ENCODE measurements at regions not wholly inside any gene's neighbourhood (a gene's known extent, or its start where the extent isn't known, plus 50 kb on each side); places are given as distances from the start of the nearest gene placed in this dataset.

DNA sequence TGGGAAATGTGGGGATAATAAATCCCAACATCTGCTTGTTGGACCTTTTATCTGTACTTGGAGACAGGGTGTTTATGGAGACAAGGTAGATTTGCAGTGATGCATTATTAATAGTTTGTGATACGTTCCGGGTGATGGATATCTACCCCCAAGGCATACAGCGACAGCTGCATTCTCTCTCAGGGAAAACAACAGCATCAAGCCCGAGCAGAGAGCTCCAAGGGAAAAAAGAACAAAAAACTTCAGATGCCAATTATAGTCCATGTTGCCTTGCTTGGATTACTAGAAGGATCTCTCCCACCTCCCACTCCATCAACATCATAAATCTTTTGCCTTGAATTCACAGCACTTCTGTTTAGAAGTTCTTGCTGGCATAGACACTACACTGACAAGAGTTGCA, 187.5 kb upstream of the CDH11 start:
- H3K27ac ChIP-seq: no peak overlapping the region
- H3K4me3 ChIP-seq: no peak overlapping the region
- DNase-seq (ENCODE audit: extremely low spot score in 2 of 2): no peak
- no peaks in the 10 kb centered on the region for H3K36me3 ChIP-seq
- H3K9me3 ChIP-seq: no peaks in the 10 kb centered on the region
- peaks cover 7% of the 10 kb centered on the region for H3K4me1 ChIP-seq
- no peaks in the 10 kb centered on the region for H3K27me3 ChIP-seq
- TF ChIP-seq POLR2A (IDR thresholded peaks at IDR 0.05) (no peak), POLR2AphosphoS5 (IDR thresholded peaks at IDR 0.05; ENCODE audit: insufficient read depth in 1 of 2, low read depth in 1 of 2) (no peak)
- TF ChIP-seq, protein P1, sequence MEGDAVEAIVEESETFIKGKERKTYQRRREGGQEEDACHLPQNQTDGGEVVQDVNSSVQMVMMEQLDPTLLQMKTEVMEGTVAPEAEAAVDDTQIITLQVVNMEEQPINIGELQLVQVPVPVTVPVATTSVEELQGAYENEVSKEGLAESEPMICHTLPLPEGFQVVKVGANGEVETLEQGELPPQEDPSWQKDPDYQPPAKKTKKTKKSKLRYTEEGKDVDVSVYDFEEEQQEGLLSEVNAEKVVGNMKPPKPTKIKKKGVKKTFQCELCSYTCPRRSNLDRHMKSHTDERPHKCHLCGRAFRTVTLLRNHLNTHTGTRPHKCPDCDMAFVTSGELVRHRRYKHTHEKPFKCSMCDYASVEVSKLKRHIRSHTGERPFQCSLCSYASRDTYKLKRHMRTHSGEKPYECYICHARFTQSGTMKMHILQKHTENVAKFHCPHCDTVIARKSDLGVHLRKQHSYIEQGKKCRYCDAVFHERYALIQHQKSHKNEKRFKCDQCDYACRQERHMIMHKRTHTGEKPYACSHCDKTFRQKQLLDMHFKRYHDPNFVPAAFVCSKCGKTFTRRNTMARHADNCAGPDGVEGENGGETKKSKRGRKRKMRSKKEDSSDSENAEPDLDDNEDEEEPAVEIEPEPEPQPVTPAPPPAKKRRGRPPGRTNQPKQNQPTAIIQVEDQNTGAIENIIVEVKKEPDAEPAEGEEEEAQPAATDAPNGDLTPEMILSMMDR (IDR thresholded peaks at IDR 0.05): no peak
- intact Hi-C loops (cut with DNase I): no loop called here

DNA sequence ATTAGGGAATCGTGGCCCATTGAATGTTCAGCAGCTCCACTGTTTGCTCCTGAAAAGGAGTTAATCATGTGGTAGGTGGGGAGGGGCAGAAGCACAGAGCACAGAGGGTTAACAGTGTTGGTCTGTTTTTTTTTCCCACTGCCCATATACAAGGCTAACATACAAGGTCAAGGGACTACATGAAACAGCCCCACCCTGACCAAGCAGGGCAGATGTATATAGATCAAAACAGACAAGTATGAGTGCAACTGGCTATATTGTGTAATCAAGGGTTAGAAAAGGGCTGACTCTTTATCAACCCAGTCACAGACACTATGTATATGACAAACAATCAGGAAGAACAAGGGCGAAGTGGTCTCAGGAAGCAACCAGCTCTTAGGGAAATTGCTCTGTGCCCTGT, 186.6 kb upstream of the CDH11 start:
- no peaks in the 10 kb centered on the region for H3K36me3 ChIP-seq
- H3K27me3 ChIP-seq: no peaks in the 10 kb centered on the region
- peaks cover 7% of the 10 kb centered on the region for H3K4me1 ChIP-seq
- H3K27ac ChIP-seq: no peak overlapping the region
- TF ChIP-seq, protein P1 (IDR thresholded peaks at IDR 0.05): no peak
- no peak for TF ChIP-seq POLR2AphosphoS5 (IDR thresholded peaks at IDR 0.05; ENCODE audit: insufficient read depth in 1 of 2, low read depth in 1 of 2)
- TF ChIP-seq POLR2A (IDR thresholded peaks at IDR 0.05): no peak
- DNase-seq (ENCODE audit: extremely low spot score in 2 of 2): no peak
- no peaks in the 10 kb centered on the region for H3K9me3 ChIP-seq
- H3K4me3 ChIP-seq: no peak overlapping the region
- intact Hi-C loops (cut with DNase I): no loop called here

DNA sequence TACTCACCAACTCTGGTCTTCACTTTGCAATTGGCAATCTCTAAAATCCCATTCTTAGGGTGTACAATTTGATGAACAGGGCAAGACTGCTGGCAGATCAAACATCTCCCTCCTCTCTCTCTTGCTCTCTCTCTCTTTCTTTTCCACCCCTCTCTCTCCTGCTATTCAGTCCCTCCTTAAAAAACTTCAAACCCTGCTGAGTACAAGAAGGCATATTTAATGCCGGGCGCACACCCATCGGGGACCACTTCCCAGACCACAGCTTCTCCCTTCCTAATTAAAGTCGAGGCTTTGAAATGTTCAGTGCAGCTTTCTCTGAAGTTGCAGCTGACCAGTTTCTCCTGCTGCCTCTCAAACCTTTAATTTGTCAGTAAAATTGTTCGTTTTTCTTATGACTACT, 185.4 kb upstream of the CDH11 start:
- Histone ChIP-seq H3K4me3 (no peak overlapping the region), H3K27me3 (no peaks in the 10 kb centered on the region), H3K27ac (no peak overlapping the region), H3K4me1 (peaks cover 7% of the 10 kb centered on the region), H3K9me3 (no peaks in the 10 kb centered on the region), H3K36me3 (no peaks in the 10 kb centered on the region)
- intact Hi-C loops (cut with DNase I): no loop called here
- TF ChIP-seq, protein P1 (IDR thresholded peaks at IDR 0.05): no peak
- TF ChIP-seq POLR2A (IDR thresholded peaks at IDR 0.05) (no peak), POLR2AphosphoS5 (IDR thresholded peaks at IDR 0.05; ENCODE audit: insufficient read depth in 1 of 2, low read depth in 1 of 2) (no peak)
- no peak for DNase-seq (ENCODE audit: extremely low spot score in 2 of 2)

- Histone ChIP-seq H3K27ac (no peak overlapping the region), H3K27me3 (no peaks in the 10 kb centered on the region), H3K36me3 (no peaks in the 10 kb centered on the region), H3K9me3 (no peaks in the 10 kb centered on the region), H3K4me3 (no peak overlapping the region), H3K4me1 (peaks cover 7% of the 10 kb centered on the region)
- no peak for DNase-seq (ENCODE audit: extremely low spot score in 2 of 2)
- intact Hi-C loops (cut with DNase I): no loop called here
- TF ChIP-seq, protein P1 (IDR thresholded peaks at IDR 0.05): no peak
- TF ChIP-seq POLR2AphosphoS5 (IDR thresholded peaks at IDR 0.05; ENCODE audit: insufficient read depth in 1 of 2, low read depth in 1 of 2) (no peak), POLR2A (IDR thresholded peaks at IDR 0.05) (no peak)
These were observed 184.9 kb upstream of the CDH11 start for GRCh38 chr16:65306722-65307121.

DNA sequence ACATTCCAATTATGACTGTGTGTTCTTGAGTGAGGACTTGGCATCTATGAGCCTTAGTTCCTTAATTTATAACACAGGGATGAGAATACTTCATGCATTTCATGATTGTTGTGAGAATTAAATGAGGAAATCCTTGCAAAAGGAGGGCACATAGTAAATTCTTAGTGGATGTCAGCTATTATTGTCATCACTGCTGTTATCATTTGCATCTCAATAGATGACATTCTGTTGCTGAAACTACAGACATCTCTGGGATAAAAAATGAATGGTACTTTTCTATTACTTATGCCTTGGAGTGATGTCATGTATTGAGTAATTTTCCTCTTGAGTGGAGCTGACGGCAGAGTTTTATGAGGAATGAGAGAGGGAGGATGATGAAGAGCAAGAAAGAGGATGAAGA, 184.4 kb upstream of the CDH11 start:
- Histone ChIP-seq H3K4me3 (no peak overlapping the region), H3K4me1 (peaks cover 7% of the 10 kb centered on the region), H3K9me3 (no peaks in the 10 kb centered on the region), H3K36me3 (no peaks in the 10 kb centered on the region), H3K27ac (no peak overlapping the region), H3K27me3 (no peaks in the 10 kb centered on the region)
- TF ChIP-seq POLR2A (IDR thresholded peaks at IDR 0.05) (no peak), POLR2AphosphoS5 (IDR thresholded peaks at IDR 0.05; ENCODE audit: insufficient read depth in 1 of 2, low read depth in 1 of 2) (no peak)
- TF ChIP-seq, protein P1 (IDR thresholded peaks at IDR 0.05): no peak
- intact Hi-C loops (cut with DNase I): no loop called here
- no peak for DNase-seq (ENCODE audit: extremely low spot score in 2 of 2)
